IMR-90 (cell line): ENCODE measurements at regions not wholly inside any gene's neighbourhood (a gene's known extent, or its start where the extent isn't known, plus 50 kb on each side); places are given as distances from the start of the nearest gene placed in this dataset.

Experiments used
- ATAC-seq: fragments of 200-7000 bp; cut with Tn5 transposase; 2 replicates; pipeline ENCODE4 v1.9.1; 2020; ENCODE audit warnings: low read depth, mild to moderate bottlenecking, moderate library complexity
- BruUV-seq: library from RNA; stranded (reverse); fragments of 400-500 nt; replicated peaks from 2 replicates; lab custom pipeline; 2021; lab: Mats Ljungman, UMichigan
- CTCF ChIA-PET: fragments of 300-600 bp; formaldehyde crosslinking; extraction: SDS; loops from one replicate; lab custom pipeline; 2021; ENCODE audit warnings: antibody characterized with exemption; lab: Yijun Ruan, JAX
- POLR2A ChIA-PET: fragments of 300-600 bp; sonication (Branson Sonifier 250); formaldehyde crosslinking; loops from one replicate; lab custom pipeline; 2022; ENCODE audit warnings: antibody characterized with exemption; ENCODE audit not compliant: unreplicated experiment; lab: Charles Lee
- DNase-seq: peaks from one replicate; pipeline ENCODE4 v3.0.0; 2013
- H2AFZ ChIP-seq: replicated peaks from 2 replicates; pipeline ENCODE3; 2013; ENCODE audit warnings: low read length, mild to moderate bottlenecking; ENCODE audit not compliant: poor library complexity
- H2AK5ac ChIP-seq: 2 replicates; pipeline ENCODE4 v1.6.1; 2013; ENCODE audit warnings: low read depth, low read length, inconsistent platforms
- H2AK9ac ChIP-seq: replicated peaks from 2 replicates; pipeline ENCODE3; 2013; ENCODE audit warnings: mild to moderate bottlenecking, low read depth, low read length, moderate library complexity; ENCODE audit not compliant: poor library complexity
- H2BK120ac ChIP-seq: 2 replicates; pipeline ENCODE4 v1.6.1; 2013; ENCODE audit warnings: low read depth, low read length, inconsistent platforms
- H2BK15ac ChIP-seq: 3 replicates; pipeline ENCODE4 v1.6.1; 2013; ENCODE audit warnings: low read depth, low read length, inconsistent platforms
- H2BK20ac ChIP-seq: 2 replicates; pipeline ENCODE4 v1.6.1; 2013; ENCODE audit warnings: low read depth, mild to moderate bottlenecking, inconsistent platforms, low read length, moderate library complexity
- H2BK5ac ChIP-seq: 2 replicates; pipeline ENCODE4 v1.6.1; 2013; ENCODE audit warnings: mild to moderate bottlenecking, low read depth, low read length, inconsistent platforms; ENCODE audit not compliant: poor library complexity, severe bottlenecking
- H3K14ac ChIP-seq: replicated peaks from 2 replicates; pipeline ENCODE4 v1.6.1; 2013; ENCODE audit warnings: low read depth, low read length, inconsistent platforms
- H3K18ac ChIP-seq: 2 replicates; pipeline ENCODE4 v1.6.1; 2013; ENCODE audit warnings: low read depth, low read length, control low read depth
- H3K23ac ChIP-seq: 2 replicates; pipeline ENCODE4 v1.6.1; 2013; ENCODE audit warnings: low read depth, low read length, inconsistent platforms
- H3K27ac ChIP-seq: 2 replicates; pipeline ENCODE4 v1.5.1; 2013; ENCODE audit warnings: mild to moderate bottlenecking, control low read depth, low read length; ENCODE audit not compliant: insufficient read depth
- H3K27me3 ChIP-seq: 2 replicates; pipeline ENCODE4 v1.6.1; 2013; ENCODE audit warnings: low read length; ENCODE audit not compliant: control insufficient read depth, insufficient read depth
- H3K36me3 ChIP-seq: 2 replicates; pipeline ENCODE4 v1.6.1; 2013; ENCODE audit warnings: low read length, mixed read lengths; ENCODE audit not compliant: control insufficient read depth, insufficient read depth
- H3K4ac ChIP-seq: 2 replicates; pipeline ENCODE4 v1.6.1; 2013; ENCODE audit warnings: low read depth, low read length, inconsistent platforms
- H3K4me1 ChIP-seq: 2 replicates; pipeline ENCODE4 v1.6.1; 2013; ENCODE audit warnings: low read length, mixed read lengths; ENCODE audit not compliant: control insufficient read depth, insufficient read depth
- H3K4me2 ChIP-seq: 2 replicates; pipeline ENCODE4 v1.6.1; 2013; ENCODE audit warnings: low read depth, mild to moderate bottlenecking, control low read depth, low read length, moderate library complexity
- H3K4me3 ChIP-seq: 2 replicates; pipeline ENCODE4 v1.5.1; 2013; ENCODE audit warnings: low read depth, mild to moderate bottlenecking, control low read depth, low read length, moderate library complexity; ENCODE audit not compliant: insufficient read depth
- H3K56ac ChIP-seq: 2 replicates; pipeline ENCODE4 v1.6.1; 2013; ENCODE audit warnings: low read length, inconsistent platforms; ENCODE audit not compliant: insufficient read depth; ENCODE audit errors: extremely low read depth
- H3K79me1 ChIP-seq, 2 experiments: 2 replicates each; pipeline ENCODE4 v1.6.1; 2013; ENCODE audit warnings: low read length in 2 of 2, inconsistent platforms in 1 of 2, low read depth in 1 of 2
- H3K9ac ChIP-seq: 2 replicates; pipeline ENCODE4 v1.6.1; 2013; ENCODE audit warnings: low read depth, low read length, control low read depth
- H3K9me1 ChIP-seq: 2 replicates; pipeline ENCODE4 v1.6.1; 2013; ENCODE audit warnings: low read length, inconsistent platforms; ENCODE audit not compliant: insufficient read depth
- H3K9me3 ChIP-seq: 2 replicates; pipeline ENCODE4 v1.6.1; 2013; ENCODE audit warnings: low read length; ENCODE audit not compliant: control insufficient read depth, insufficient read depth
- H4K20me1 ChIP-seq: 2 replicates; pipeline ENCODE4 v1.6.1; 2013; ENCODE audit warnings: low read length, inconsistent platforms; ENCODE audit not compliant: insufficient read depth
- H4K5ac ChIP-seq: 2 replicates; pipeline ENCODE4 v1.6.1; 2013; ENCODE audit warnings: mild to moderate bottlenecking, low read depth, low read length, control low read depth
- H4K8ac ChIP-seq, 2 experiments: 2 replicates each; pipeline ENCODE4 v1.6.1; 2013; ENCODE audit warnings: low read depth in 2 of 2, low read length in 2 of 2, control low read depth in 1 of 2, inconsistent platforms in 1 of 2
- H4K91ac ChIP-seq: 2 replicates; pipeline ENCODE4 v1.6.1; 2013; ENCODE audit warnings: low read depth, low read length, inconsistent platforms; ENCODE audit not compliant: insufficient read depth
- BHLHE40 ChIP-seq: fragments of 150-350 bp; IDR thresholded peaks from 2 replicates; pipeline ENCODE4 v1.6.1; 2016; ENCODE audit warnings: mild to moderate bottlenecking, low read depth, low read length
- FOS ChIP-seq: fragments of 150-350 bp; IDR thresholded peaks from 2 replicates; pipeline ENCODE4 v1.6.1; 2016; ENCODE audit warnings: low read depth, low read length
- MAFK ChIP-seq: IDR thresholded peaks from 2 replicates; pipeline ENCODE4 v1.6.1; 2012; ENCODE audit warnings: low read depth, low read length, improper control_type of control experiment
- MXI1 ChIP-seq: IDR thresholded peaks from 2 replicates; pipeline ENCODE4 v1.6.1; 2012; ENCODE audit warnings: low read depth, mild to moderate bottlenecking, low read length, moderate library complexity, borderline replicate concordance
- NFE2L2 ChIP-seq: fragments of 150-350 bp; IDR thresholded peaks from 2 replicates; pipeline ENCODE4 v1.6.1; 2016; ENCODE audit warnings: low read depth, mild to moderate bottlenecking, low read length
- POLR2A ChIP-seq: IDR thresholded peaks from 2 replicates; pipeline ENCODE4 v1.6.1; 2012; ENCODE audit warnings: mild to moderate bottlenecking, low read depth, low read length
- RCOR1 ChIP-seq: IDR thresholded peaks from 2 replicates; pipeline ENCODE4 v1.6.1; 2012; ENCODE audit warnings: mild to moderate bottlenecking, low read length, improper control_type of control experiment; ENCODE audit not compliant: insufficient replicate concordance
- RFX5 ChIP-seq: IDR thresholded peaks from 2 replicates; pipeline ENCODE4 v1.8.0; 2012; ENCODE audit warnings: low read depth, mild to moderate bottlenecking, low read length, moderate library complexity
- WGBS, 2 experiments: methylation state at CpG; one replicate each; pipeline versions ENCODE4 v1.1.5 to v1.1.7; 2013; ENCODE audit warnings: missing lambda C conversion rate in 2 of 2; ENCODE audit not compliant: insufficient read length in 1 of 2; ENCODE audit errors: extremely low coverage in 2 of 2; 5-methylcytosine and 5-hydroxymethylcytosine counted together
- dilution Hi-C: fragments of 300-500 bp; cut with HindIII; formaldehyde crosslinking; loops from one replicate; pipeline ENCODE4 v1.14.3; 2018; ENCODE audit warnings: low sequenced_read_pairs; ENCODE audit not compliant: unreplicated experiment
- in situ Hi-C: fragments of 300-500 bp; cut with MboI; formaldehyde crosslinking; loops from 3 replicates; pipeline ENCODE4 v1.14.3; 2019; ENCODE audit warnings: low sequenced_read_pairs, inconsistent platforms, mixed read lengths
- intact Hi-C: fragments of 100-400 bp; cut with micrococcal nuclease; formaldehyde crosslinking; loops from 2 replicates; pipeline ENCODE4 v1.10.0; 2022

DNA sequence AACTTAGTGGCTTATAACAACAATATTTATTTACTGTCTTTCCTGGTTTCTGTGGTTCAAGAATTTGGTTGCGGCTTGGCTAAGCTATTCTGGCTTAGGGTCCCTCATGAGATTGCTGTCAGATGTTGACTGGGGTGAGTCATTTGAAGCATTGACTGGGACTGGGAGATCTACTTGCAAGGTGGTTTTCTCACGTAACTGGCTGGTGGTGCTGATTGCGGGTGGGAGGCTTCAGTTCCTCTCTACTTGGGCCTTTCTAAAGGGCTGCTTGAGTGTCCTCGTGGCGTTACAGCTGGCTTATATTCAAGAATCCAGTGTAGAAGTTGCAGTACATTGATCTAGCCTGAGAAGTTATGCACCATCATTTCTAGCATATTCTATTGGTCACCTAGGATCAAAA lies 218.5 kb upstream of the ELAVL2 start:
- Histone ChIP-seq H2AFZ (no peak overlapping the region), H3K79me1 (no peaks in the 10 kb centered on the region), H2BK20ac (no peak overlapping the region), H3K23ac (no peak overlapping the region), H3K4me3 (no peak overlapping the region), H3K4me2 (no peak overlapping the region), H4K8ac (no peak overlapping the region), H3K36me3 (no peaks in the 10 kb centered on the region), H3K14ac (no peak overlapping the region), H3K56ac (no peak overlapping the region), H2AK5ac (no peak overlapping the region), H2BK15ac (no peak overlapping the region), H4K5ac (no peak overlapping the region), H3K27me3 (no peaks in the 10 kb centered on the region), H3K27ac (no peak overlapping the region), H2BK120ac (no peak overlapping the region), H2BK5ac (no peak overlapping the region), H3K4me1 (no peaks in the 10 kb centered on the region), H4K91ac (no peak overlapping the region), H3K9me1 (no peaks in the 10 kb centered on the region), H4K20me1 (no peaks in the 10 kb centered on the region), H3K9ac (no peak overlapping the region), H3K9me3 (peaks cover 7% of the 10 kb centered on the region), H2AK9ac (no peak overlapping the region), H3K4ac (no peak overlapping the region), H3K18ac (no peak overlapping the region)
- intact Hi-C loops (no loop called here), in situ Hi-C loops (no loop called here), dilution Hi-C loops (no loop called here)
- BruUV-seq, result no TSS peak
- no peak for TF ChIP-seq MXI1
- TF ChIP-seq NFE2L2, result no peak
- TF ChIP-seq BHLHE40, result no peak
- TF ChIP-seq FOS, result no peak
- no peak for TF ChIP-seq RFX5
- TF ChIP-seq MAFK, result no peak
- no peak for TF ChIP-seq POLR2A
- no peak for TF ChIP-seq RCOR1
- no CpG with 5 or more reads among the region's 5 CpGs for WGBS, 2 experiments
- DNase-seq (no peak), ATAC-seq (no peak)
- POLR2A ChIA-PET, result no interaction called here
- CTCF ChIA-PET, result no interaction called here
